GM21786 (cell line): ENCODE measurements at regions not wholly inside any gene's neighbourhood (a gene's known extent, or its start where the extent isn't known, plus 50 kb on each side); places are given as distances from the start of the nearest gene placed in this dataset.

Source experiments
- ATAC-seq: cut with Tn5 transposase; IDR thresholded peaks from one replicate; pipeline ENCODE4 v1.9.1; 2021; ENCODE audit not compliant: unreplicated experiment

DNA sequence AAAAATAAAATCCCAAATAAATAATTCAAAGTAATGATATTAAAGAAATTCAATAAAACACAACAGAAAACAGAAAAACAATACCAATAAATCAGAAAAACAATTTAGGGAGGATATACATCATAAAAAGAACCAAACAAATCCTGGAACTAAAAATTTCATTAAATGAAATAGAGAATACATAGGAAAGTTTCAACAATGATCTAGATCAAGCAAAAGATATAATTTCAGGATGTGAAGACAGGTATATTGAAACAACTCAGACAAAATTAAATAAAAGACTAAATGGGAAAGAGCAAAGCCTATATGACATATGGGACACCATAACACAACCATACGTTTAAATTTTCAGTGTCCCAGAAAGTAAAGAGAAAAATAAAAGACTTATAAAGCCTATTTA lies 85.1 kb upstream of the GHR start:
- no peak for ATAC-seq

DNA sequence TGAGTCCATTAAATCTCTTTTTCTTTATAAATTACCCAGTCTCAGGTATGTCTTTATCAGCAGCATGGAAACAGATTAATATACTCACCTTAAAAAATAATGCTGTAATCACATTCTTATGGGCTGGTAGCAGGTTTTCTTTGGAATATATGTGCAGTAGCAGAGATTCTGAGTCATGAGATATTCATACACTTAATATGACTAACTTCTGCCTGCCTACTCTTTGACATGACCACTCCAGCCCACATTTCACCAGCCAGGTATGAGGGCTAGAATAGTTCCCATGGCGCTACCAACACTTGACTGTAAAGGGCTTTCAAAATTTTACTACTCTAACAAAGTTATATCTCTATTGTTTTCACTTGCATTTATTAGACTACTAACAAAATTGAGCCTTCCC lies 74.1 kb upstream of the GHR start:
- ATAC-seq, result no peak

DNA sequence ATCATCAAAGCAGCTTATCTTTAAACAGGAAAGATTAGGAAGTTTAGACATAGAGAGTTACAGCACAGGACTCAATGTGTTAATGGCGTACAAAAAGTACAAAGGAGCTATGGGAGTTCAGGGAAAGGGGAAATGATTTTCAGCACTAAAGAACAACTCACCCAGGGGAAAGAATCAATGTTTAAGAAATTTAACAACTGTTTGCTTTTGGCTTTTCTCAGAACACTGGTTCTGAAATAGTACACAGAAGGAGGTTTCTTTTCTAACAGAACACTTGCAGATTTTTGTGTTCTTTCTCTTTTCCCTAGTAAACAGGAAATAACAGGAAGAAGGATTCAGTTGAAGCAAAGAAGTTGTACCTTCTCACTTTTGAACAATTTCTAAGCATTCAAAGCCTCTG lies 71.3 kb upstream of the GHR start:
- no peak for ATAC-seq

DNA sequence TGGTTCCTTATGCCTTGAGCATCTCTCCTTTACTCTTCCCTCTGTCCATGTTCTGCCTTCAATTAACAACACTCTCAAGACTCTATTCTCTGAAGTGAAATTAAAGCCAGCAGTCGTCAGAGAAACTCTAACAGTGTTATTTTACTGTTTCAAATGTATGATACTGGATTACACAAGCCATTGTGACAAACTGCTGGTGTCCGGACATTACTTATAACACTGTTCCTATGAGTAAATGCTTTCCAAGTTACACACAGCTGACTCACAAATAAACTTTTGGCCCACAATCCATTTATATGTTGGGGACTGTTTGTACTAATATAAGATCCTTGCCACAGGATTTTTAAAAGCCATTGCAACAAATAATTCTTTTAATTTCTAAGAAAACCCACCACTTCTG lies 63.2 kb upstream of the GHR start:
- no peak for ATAC-seq

DNA sequence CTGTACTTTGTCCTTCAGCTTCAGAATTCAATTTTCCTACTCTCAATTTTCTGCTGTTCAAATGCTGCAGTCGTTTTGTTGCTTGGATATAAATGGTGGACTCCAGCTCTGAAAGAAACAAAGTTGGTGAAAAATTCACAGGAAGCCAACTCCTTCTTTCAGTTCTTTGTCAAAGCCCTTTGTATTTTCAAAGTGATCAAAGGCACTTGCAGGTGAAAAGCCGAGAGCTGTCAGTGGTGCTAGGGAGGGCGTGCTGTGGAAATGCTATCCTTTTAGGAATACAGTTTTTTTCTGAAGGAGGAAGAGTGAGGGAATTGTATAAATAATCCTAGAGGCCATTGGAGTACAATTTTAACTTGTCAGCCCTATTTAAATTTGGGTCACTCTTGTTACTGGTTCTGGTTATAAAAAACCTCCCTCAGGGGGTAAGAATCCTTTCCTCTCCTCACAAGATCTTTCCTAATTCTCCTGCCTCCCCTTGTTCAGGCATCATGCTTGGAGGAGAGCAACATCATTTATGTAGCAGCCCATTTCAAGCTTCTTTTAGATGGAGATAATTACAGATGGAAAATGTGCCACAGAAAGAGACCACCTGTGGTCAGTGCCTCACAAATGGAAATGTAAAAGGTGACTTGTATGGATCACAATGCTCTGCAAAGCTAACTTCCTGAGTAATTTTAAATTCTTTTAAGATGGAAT lies 62.5 kb upstream of the GHR start:
- ATAC-seq, result no peak

DNA sequence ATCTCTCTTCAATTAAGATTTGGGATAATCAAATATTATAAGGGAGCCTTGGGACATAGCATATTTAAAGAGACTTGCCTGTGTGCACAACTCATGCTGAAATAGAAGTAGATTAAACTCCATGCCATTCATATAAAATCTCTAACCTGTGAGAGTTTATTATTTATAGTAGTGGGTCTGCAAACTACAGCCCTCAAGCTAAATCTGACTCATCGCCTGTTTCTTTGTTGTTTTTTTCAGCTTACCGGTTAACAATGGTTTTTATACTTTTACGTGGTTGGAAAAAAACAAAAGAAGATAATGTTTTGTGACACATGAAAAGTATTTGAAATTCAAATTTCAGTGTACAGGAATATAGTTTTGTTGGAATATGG lies 61.9 kb upstream of the GHR start:
- ATAC-seq, result no peak

DNA sequence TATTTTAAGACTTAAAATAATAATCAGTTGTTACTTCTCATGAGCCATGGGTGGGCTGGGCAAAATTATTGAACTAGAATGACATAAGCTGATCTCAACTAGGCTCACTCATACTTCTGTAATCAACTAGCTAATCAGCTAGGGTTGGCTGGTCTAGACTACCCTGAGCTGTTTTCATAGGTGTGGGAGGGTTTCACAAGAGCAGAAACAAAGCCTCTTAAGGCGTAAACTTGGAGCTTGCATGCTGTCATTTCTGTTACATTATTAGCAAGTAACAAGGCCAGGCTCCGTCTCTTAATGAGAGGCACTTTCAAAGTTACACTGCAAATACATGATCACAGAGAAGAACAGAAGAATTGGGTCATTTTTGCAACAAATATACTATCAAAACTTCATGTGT lies 57.2 kb upstream of the GHR start:
- ATAC-seq, result no peak
